Activated naive CD8-positive, alpha-beta T cell treated with anti-CD3 and anti-CD28 coated beads, Interleukin-2, amount 10 ng/mL, durations not matched to agents 7 days and 5 days (primary cell): ENCODE measurements at regions not wholly inside any gene's neighbourhood (a gene's known extent, or its start where the extent isn't known, plus 50 kb on each side); places are given as distances from the start of the nearest gene placed in this dataset.
"Not testable (repeated sequence)": the region's sequence is repeated elsewhere in the genome, so short reads cannot be mapped to it uniquely, and the experiment has no call there.

Experiments
- ATAC-seq: fragments of 150-1000 bp; cut with Tn5 transposase; one replicate; pipeline ENCODE4 v1.10.0; 2021; ENCODE audit warnings: low read depth, moderate library complexity
- POLR2A ChIA-PET: fragments of 350-600 bp; sonication (Branson Sonifier 250); formaldehyde crosslinking; loops from one replicate; lab custom pipeline; 2021; ENCODE audit warnings: antibody characterized with exemption; lab: Charles Lee
- DNase-seq: peaks from one replicate; pipeline ENCODE4 v3.0.0; 2021
- H3K27ac Mint-ChIP-seq: one replicate; pipeline ENCODE4 v1.8.0; 2022; ENCODE audit warnings: mild to moderate bottlenecking, mixed read lengths
- H3K27me3 Mint-ChIP-seq: one replicate; pipeline ENCODE4 v1.8.0; 2022; ENCODE audit warnings: mild to moderate bottlenecking, moderate library complexity, mixed read lengths
- H3K36me3 Mint-ChIP-seq: one replicate; pipeline ENCODE4 v1.8.0; 2021; ENCODE audit warnings: mild to moderate bottlenecking, mixed read lengths
- H3K4me1 Mint-ChIP-seq: one replicate; pipeline ENCODE4 v1.8.0; 2021; ENCODE audit warnings: mixed read lengths
- H3K4me3 Mint-ChIP-seq: one replicate; pipeline ENCODE4 v1.8.0; 2022; ENCODE audit warnings: mild to moderate bottlenecking, moderate library complexity, mixed read lengths
- H3K9me3 Mint-ChIP-seq: one replicate; pipeline ENCODE4 v1.8.0; 2021; ENCODE audit warnings: mixed read lengths

DNA sequence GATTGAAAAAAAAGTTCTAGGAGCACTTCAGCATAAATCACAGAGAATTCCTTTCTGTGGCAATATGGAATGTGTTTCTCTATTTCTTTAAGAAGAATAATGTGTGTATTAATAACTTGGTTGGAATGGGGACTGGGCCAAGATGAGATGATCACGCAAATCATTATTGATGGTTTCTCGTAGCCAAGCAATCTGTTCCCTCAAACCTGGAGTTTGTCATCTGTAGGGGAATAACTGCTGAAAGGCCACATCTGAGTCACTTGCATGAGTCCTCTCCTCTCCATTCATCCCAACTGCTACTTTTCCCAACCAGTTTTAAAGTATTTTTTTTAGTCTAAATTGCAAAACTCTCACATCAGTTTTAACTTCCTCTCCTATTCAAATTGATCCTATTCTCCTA lies 480.4 kb downstream of the PLPP3 start:
- Mint-ChIP-seq H3K4me3 (no peak overlapping the region), H3K9me3 (peaks cover 1% of the 10 kb centered on the region), H3K4me1 (no peaks in the 10 kb centered on the region), H3K36me3 (no peaks in the 10 kb centered on the region), H3K27me3 (no peaks in the 10 kb centered on the region), H3K27ac (no peak overlapping the region)
- POLR2A ChIA-PET: no interaction called here
- DNase-seq (no peak), ATAC-seq (no peak)

DNA sequence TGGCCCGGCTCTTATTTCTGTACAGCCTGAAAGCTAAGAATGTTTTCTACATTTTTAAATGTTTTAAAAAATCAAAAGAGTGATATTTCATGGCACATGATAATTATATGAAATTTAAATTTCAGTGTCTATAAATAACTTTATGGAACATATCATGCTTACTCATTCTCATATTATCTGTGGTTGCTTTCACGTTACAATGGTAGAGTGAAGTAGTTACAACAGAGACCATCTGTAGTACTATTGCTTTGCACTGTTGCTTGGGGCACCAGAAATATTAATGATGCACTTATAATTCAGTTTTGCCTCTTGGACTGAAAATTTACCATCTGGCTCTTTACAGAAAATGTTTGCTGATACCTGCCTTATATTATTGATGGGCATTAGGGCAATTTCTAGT lies 481.6 kb downstream of the PLPP3 start:
- ATAC-seq (no peak), DNase-seq (no peak)
- no peaks in the 10 kb centered on the region for H3K27me3 Mint-ChIP-seq
- H3K36me3 Mint-ChIP-seq: no peaks in the 10 kb centered on the region
- no peak overlapping the region for H3K4me3 Mint-ChIP-seq
- POLR2A ChIA-PET: no interaction called here
- H3K27ac Mint-ChIP-seq: no peak overlapping the region
- H3K9me3 Mint-ChIP-seq: peaks cover 1% of the 10 kb centered on the region
- no peaks in the 10 kb centered on the region for H3K4me1 Mint-ChIP-seq

DNA sequence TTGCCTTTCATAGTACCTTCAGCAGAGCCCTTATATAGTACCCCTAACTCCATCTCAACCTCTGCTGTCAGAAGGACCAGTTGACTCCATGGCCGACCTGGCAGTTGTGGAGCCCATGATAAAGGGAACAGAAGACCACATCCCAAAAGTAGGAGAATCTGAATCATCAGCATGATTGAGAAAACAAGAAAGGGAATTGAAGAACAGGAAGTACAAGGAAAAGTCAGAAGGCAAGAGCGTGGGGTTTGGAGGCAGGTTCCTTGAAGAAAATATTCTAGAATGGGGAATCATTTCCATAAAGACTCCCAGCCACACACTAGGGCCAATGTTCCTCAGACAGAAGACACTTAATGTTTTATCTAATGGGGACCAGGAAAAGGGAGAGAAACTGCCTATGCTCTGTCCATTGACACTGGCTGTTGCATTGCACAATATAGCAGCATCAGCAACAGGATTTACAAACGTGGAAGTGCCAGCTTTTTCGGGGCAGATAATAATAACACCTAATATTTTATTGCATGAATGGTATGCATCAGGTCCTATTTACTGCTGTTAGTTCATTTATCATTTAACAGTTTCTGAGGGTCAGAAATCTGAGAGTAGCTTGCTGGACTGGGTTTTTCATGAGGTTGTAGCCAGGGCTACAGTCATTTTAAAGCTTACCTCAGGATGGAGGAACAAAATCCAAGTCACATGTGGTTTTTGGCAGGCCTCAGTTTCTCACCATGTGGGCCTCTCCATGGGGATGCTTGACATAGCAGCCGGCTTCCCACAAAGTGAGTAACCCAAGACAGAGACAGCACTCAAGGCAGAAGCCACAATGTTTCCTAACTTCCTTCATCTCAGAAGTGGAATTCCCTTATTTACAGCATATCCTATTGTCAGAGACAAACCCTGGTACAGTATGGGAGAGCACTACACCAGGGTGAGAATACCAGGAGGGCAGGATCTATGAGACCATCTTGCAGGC lies 483.4 kb downstream of the PLPP3 start:
- no peak overlapping the region for H3K27ac Mint-ChIP-seq
- DNase-seq (no peak), ATAC-seq (no peak)
- no peaks in the 10 kb centered on the region for H3K36me3 Mint-ChIP-seq
- H3K4me1 Mint-ChIP-seq: no peaks in the 10 kb centered on the region
- no peak overlapping the region for H3K4me3 Mint-ChIP-seq
- POLR2A ChIA-PET: no interaction called here
- H3K9me3 Mint-ChIP-seq: peaks cover 1% of the 10 kb centered on the region
- H3K27me3 Mint-ChIP-seq: no peaks in the 10 kb centered on the region

DNA sequence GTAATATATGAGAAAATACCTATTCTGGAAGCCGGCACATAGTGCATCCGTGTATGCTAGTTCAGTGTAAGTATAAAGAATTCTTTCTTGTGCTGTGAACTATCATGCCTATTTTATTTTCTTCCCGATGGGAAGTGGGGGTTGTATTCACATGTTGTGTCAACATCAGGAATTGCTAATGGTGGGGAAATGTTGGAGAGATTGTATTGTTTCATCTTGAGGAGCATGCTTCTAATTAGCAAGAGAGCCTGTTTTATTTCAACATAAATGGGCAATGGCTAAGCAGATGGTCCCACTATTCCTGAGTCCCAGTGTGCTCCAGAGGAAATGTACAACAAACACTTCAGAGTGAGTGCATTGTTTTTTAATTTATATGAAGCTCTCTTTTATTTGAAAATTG lies 485.2 kb downstream of the PLPP3 start:
- no peak overlapping the region for H3K27ac Mint-ChIP-seq
- DNase-seq: no peak

DNA sequence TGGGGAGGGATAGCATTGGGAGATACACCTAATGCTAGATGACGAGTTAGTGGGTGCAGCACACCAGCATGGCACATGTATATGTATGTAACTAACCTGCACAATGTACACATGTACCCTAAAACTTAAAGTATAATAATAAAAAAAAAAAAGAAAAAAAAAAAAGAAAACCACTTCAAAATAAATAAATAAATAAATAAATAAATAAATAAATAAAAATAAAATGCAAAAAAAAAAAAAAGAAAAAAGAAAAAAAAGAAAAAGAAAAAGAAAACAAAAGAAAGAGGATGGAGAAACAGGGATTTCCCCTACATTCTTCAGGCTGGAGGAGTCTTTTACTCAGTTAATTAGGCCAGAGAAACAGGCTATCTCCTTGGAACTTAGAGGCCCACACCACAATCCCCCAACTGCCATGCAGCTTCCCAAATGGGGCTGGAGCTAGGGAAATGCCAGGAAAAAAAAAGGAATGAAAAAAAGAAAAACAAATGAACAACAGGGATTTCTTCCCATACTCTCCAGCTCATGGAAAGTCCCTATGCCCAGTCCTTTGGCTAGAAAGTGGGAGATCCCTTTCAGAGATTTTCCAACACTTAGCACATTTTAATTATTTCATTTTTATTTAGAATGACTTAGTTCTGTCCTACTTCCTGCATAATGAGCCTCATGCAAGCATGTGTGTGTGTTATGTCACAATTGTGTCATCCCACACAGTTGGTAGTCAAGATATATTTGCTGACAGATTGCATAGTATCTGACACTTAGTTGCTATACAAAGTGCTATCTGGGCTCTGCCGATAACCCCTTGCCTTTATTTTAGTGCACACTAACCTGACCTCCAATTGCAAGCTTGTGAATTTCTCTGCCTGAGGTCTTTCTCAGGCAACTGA lies 486.4 kb downstream of the PLPP3 start:
- H3K4me3 Mint-ChIP-seq: no peak overlapping the region
- H3K36me3 Mint-ChIP-seq: no peaks in the 10 kb centered on the region
- H3K4me1 Mint-ChIP-seq: no peaks in the 10 kb centered on the region
- POLR2A ChIA-PET: no interaction called here
- ATAC-seq: no peak
- H3K27me3 Mint-ChIP-seq: no peaks in the 10 kb centered on the region
- no peak overlapping the region for H3K27ac Mint-ChIP-seq
- DNase-seq: no peak
- H3K9me3 Mint-ChIP-seq: peaks cover 1% of the 10 kb centered on the region

More for the DNA sequence above, 485.2 kb downstream of the PLPP3 start:
- H3K4me3 Mint-ChIP-seq: no peak overlapping the region
- no peaks in the 10 kb centered on the region for H3K27me3 Mint-ChIP-seq
- H3K4me1 Mint-ChIP-seq: no peaks in the 10 kb centered on the region
- peaks cover 1% of the 10 kb centered on the region for H3K9me3 Mint-ChIP-seq
- ATAC-seq: no peak
- POLR2A ChIA-PET: no interaction called here
- no peaks in the 10 kb centered on the region for H3K36me3 Mint-ChIP-seq

DNA sequence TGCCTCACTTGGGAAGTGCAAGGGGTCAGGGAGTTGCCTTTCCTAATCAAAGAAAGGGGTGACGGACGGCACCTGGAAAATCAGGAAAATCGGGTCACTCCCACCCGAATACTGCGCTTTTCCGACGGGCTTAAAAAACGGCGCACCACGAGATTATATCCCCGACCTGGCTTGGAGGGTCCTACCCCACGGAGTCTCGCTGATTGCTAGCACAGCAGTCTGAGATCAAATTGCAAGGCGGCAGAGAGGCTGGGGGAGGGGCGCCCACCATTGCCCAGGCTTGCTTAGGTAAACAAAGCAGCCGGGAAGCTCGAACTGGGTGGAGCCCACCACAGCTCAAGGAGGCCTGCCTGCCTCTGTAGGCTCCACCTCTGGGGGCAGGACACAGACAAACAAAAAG lies 489.5 kb downstream of the PLPP3 start:
- H3K36me3 Mint-ChIP-seq, DNase-seq, H3K9me3 Mint-ChIP-seq, ATAC-seq, POLR2A ChIA-PET, H3K27ac Mint-ChIP-seq, H3K27me3 Mint-ChIP-seq, H3K4me1 Mint-ChIP-seq, H3K4me3 Mint-ChIP-seq: not testable (repeated sequence)

DNA sequence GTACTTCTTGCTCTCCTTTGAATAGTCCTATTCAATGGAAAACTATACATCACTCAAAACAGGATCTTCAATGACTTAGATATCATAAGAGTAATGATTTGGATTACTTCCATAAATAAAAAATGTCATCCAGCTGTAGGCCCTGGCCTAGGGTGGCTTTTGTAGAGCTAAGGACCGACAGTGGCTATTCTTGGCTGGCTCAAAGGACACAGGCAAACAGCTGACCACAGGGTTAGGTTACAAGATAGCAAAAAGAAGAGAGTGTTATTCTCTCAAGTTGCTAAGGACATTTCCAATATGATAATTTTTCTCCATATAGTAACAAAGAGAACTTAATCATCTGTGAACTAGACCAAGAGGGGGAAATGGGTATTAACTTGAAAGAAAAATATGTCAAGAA lies 495.1 kb downstream of the PLPP3 start:
- Mint-ChIP-seq H3K4me3 (no peak overlapping the region), H3K4me1 (no peaks in the 10 kb centered on the region), H3K27me3 (no peaks in the 10 kb centered on the region), H3K27ac (no peak overlapping the region), H3K9me3 (peaks cover 2% of the 10 kb centered on the region), H3K36me3 (no peaks in the 10 kb centered on the region)
- no peak for DNase-seq
- no peak for ATAC-seq
- POLR2A ChIA-PET: no interaction called here

DNA sequence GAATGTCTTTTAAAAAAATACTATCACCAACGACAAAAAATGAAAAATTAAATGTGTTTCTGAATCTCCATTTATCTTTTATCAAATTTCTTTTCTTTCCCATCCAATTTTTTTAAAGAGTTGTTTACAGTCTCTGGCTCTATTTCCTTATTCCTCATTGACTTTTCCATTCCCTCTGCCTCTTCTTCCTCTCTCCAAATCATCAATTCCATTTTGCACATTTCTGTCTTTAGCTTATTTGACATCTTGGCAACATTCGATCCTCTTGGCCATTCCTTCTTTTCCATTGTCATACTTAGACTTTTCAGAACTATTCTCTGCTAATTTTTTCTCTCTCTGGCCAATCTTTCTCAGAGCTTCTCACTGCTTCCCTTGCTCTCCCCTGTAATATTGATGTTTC lies 497.6 kb downstream of the PLPP3 start:
- DNase-seq (no peak), ATAC-seq (no peak)
- Mint-ChIP-seq H3K9me3 (peaks cover 2% of the 10 kb centered on the region), H3K4me3 (no peak overlapping the region), H3K36me3 (no peaks in the 10 kb centered on the region), H3K27ac (no peak overlapping the region), H3K27me3 (no peaks in the 10 kb centered on the region), H3K4me1 (no peaks in the 10 kb centered on the region)
- POLR2A ChIA-PET: no interaction called here

DNA sequence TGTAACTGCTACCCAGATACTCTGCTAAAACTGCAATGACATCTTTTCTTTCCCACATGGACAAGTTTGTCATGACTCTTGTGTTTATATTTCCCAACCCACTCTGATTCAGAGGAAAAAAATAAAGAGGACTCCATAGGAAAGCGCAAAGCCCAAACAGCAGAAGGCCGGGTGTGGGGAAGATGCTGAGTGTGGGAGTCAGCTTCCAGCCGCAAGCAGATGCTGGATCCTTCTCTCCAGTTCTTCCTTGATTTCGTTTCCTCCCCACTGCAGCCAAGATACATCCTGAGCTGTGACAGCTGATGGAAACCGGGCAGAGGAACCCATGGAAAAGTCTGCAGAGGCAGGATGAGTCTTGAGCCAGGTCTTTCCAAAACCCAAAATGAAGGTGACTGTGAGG lies 498.2 kb downstream of the PLPP3 start:
- no peak for DNase-seq
- Mint-ChIP-seq H3K27ac (no peak overlapping the region), H3K9me3 (peaks cover 2% of the 10 kb centered on the region), H3K27me3 (no peaks in the 10 kb centered on the region), H3K36me3 (no peaks in the 10 kb centered on the region), H3K4me1 (no peaks in the 10 kb centered on the region), H3K4me3 (no peak overlapping the region)
- POLR2A ChIA-PET: no interaction called here
- no peak for ATAC-seq

DNA sequence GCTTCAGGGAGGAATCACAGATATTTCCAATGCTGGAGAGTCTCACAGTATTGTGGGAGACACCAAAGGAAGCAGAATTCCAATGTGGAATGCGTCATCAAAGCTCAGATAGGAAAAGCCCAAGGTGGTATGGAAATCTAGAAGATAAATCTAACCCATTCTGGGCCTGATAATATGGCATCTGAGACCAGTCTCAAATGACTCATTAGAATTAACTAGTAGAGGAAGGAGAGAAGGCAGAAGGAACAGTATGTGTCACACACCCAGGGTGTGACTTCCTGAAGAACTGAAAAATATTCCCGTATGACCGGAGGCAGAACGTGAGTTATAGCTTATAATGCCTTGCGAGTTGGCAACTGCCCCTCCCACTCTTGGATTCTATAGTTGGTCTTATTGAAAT lies 499.2 kb downstream of the PLPP3 start:
- ATAC-seq: no peak
- H3K27me3 Mint-ChIP-seq: no peaks in the 10 kb centered on the region
- no peak for DNase-seq
- POLR2A ChIA-PET: no interaction called here
- H3K9me3 Mint-ChIP-seq: peaks cover 2% of the 10 kb centered on the region
- H3K4me3 Mint-ChIP-seq: no peak overlapping the region
- no peaks in the 10 kb centered on the region for H3K36me3 Mint-ChIP-seq
- H3K4me1 Mint-ChIP-seq: no peaks in the 10 kb centered on the region
- H3K27ac Mint-ChIP-seq: no peak overlapping the region

DNA sequence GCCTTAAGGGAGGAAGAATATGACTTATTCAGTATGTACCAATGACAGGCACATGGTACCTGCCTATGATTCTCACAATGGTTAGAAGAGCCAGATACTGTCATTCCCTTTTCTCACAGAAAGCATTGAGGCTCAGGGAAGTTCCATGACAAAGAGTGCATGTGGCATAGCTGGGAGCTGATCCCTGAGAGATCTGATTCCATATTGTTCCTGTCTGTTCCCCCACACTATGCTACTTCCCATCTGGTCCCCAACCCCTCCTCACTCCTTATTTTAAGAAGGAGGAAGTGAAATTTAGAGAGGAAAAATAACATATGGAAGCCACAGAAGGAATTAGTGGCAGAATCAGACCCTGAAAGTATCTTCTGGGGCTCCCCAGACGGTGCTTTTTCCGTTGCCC lies 500.0 kb downstream of the PLPP3 start:
- no peaks in the 10 kb centered on the region for H3K4me1 Mint-ChIP-seq
- H3K9me3 Mint-ChIP-seq: peaks cover 2% of the 10 kb centered on the region
- H3K27ac Mint-ChIP-seq: no peak overlapping the region
- H3K36me3 Mint-ChIP-seq: no peaks in the 10 kb centered on the region
- no peak overlapping the region for H3K4me3 Mint-ChIP-seq
- POLR2A ChIA-PET: no interaction called here
- H3K27me3 Mint-ChIP-seq: no peaks in the 10 kb centered on the region
- ATAC-seq (no peak), DNase-seq (no peak)

DNA sequence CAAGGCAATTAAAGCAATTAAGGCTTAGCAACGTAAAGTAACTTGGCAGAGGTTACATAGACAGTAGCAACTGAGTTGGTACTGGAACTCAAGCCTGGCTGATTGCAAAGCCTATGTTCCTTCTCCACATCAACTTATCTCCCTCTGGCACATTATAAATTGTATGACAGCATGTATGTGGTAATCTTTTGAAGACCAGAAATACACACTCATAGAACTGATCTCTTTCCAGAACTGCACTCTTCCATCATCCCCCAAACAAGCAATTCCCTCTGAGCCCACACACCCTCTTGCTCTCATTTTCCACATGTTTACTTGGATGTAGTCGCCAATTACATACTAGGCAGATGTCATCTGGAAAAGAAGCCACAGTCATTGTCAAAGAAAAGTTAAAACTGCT lies 502.2 kb downstream of the PLPP3 start:
- peaks cover 2% of the 10 kb centered on the region for H3K9me3 Mint-ChIP-seq
- H3K4me1 Mint-ChIP-seq: no peaks in the 10 kb centered on the region
- DNase-seq (no peak), ATAC-seq (no peak)
- no peak overlapping the region for H3K4me3 Mint-ChIP-seq
- H3K27me3 Mint-ChIP-seq: no peaks in the 10 kb centered on the region
- POLR2A ChIA-PET: no interaction called here
- no peak overlapping the region for H3K27ac Mint-ChIP-seq
- no peaks in the 10 kb centered on the region for H3K36me3 Mint-ChIP-seq

DNA sequence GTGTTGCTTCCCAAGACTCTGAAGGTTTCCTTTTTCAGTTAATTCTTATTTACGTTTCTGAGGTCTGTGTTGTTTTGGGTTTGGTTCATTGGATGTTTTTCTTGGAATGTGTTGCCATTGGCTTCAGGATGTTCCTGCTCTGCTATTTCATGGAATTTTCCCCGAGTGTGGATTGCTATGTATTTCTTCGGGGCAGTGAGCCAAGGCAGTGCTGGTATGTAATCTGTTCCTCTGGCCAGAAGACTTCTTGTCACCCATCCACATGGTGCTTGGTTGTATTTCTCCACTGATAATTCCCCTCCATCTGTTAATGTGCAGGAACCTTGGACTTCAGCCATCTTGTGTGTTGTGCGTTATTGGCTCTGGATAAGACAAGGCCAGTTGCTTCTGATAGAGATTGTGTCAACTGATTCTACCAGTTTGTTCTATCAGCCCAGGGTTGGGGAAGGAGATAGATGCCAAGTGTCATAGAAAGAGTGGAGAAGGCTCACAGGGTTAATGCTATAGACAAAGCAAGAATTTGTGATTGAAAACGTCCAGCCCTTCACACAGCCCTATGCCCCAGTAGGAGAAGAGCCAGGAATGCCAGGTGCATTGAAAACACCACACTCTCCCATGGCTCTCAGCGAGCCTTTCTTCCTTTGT lies 505.2 kb downstream of the PLPP3 start:
- no peak overlapping the region for H3K4me3 Mint-ChIP-seq
- H3K27me3 Mint-ChIP-seq: no peaks in the 10 kb centered on the region
- no peaks in the 10 kb centered on the region for H3K36me3 Mint-ChIP-seq
- H3K27ac Mint-ChIP-seq: no peak overlapping the region
- POLR2A ChIA-PET: no interaction called here
- no peaks in the 10 kb centered on the region for H3K9me3 Mint-ChIP-seq
- ATAC-seq (no peak), DNase-seq (no peak)
- H3K4me1 Mint-ChIP-seq: no peaks in the 10 kb centered on the region
